Fibroblast of lung (primary cell): ENCODE measurements at regions not wholly inside any gene's neighbourhood (a gene's known extent, or its start where the extent isn't known, plus 50 kb on each side); places are given as distances from the start of the nearest gene placed in this dataset.
"Not testable (repeated sequence)": the region's sequence is repeated elsewhere in the genome, so short reads cannot be mapped to it uniquely, and the experiment has no call there.

ENCODE experiments used
- DNase-seq, 2 donors: peaks; one replicate each; pipeline versions ENCODE4 v3.0.0 to v3.0.0-alpha.2; 2010; ENCODE audit warnings: low read depth in 2 of 2
- H2AFZ ChIP-seq: 2 replicates; pipeline ENCODE4 v1.5.1; 2012; ENCODE audit warnings: low read length, control low read depth, inconsistent platforms
- H3K27ac ChIP-seq: 2 replicates; pipeline ENCODE4 v1.5.1; 2011; ENCODE audit warnings: low read length, control low read depth; ENCODE audit not compliant: insufficient read depth
- H3K27me3 ChIP-seq: 2 replicates; pipeline ENCODE4 v1.5.1; 2011; ENCODE audit warnings: mild to moderate bottlenecking, low read length; ENCODE audit not compliant: control insufficient read depth, insufficient read depth
- H3K36me3 ChIP-seq: 2 replicates; pipeline ENCODE4 v1.5.1; 2011; ENCODE audit warnings: low read length; ENCODE audit not compliant: control insufficient read depth, insufficient read depth
- H3K4me1 ChIP-seq: 2 replicates; pipeline ENCODE4 v1.5.1; 2011; ENCODE audit warnings: low read length; ENCODE audit not compliant: control insufficient read depth, insufficient read depth; ENCODE audit errors: extremely low read depth
- H3K4me2 ChIP-seq: 2 replicates; pipeline ENCODE4 v1.5.1; 2011; ENCODE audit warnings: low read length, control low read depth; ENCODE audit not compliant: insufficient read depth; ENCODE audit errors: extremely low read depth
- H3K4me3 ChIP-seq, 4 experiments: fragments of 200-600 bp in 1 of 4; sonication (generic) in 1 of 4; replicated peaks in 1 of 4; 2 replicates each; pipeline ENCODE4 v1.5.1; 2011 to 2016; ENCODE audit warnings: low read length in 4 of 4, low read depth in 3 of 4, mild to moderate bottlenecking in 3 of 4, control low read depth in 2 of 4, inconsistent platforms in 1 of 4, mixed read lengths in 1 of 4; ENCODE audit not compliant: insufficient read depth in 1 of 4; ENCODE audit errors: control extremely low read depth in 1 of 4
- H3K79me2 ChIP-seq: 2 replicates; pipeline ENCODE4 v1.5.1; 2012; ENCODE audit warnings: mild to moderate bottlenecking, low read length, inconsistent platforms; ENCODE audit not compliant: control insufficient read depth, insufficient read depth
- H3K9ac ChIP-seq: 2 replicates; pipeline ENCODE4 v1.5.1; 2011; ENCODE audit warnings: mild to moderate bottlenecking, low read length, control low read depth; ENCODE audit not compliant: insufficient read depth
- H3K9me3 ChIP-seq: 2 replicates; pipeline ENCODE4 v1.5.1; 2012; ENCODE audit warnings: low read depth, low read length; ENCODE audit not compliant: control insufficient read depth, insufficient read depth
- H4K20me1 ChIP-seq: 2 replicates; pipeline ENCODE4 v1.5.1; 2011; ENCODE audit warnings: low read length; ENCODE audit not compliant: control insufficient read depth, insufficient read depth; ENCODE audit errors: extremely low read depth
- CTCF ChIP-seq, 2 donors: IDR thresholded peaks in 1 of 2; conservative IDR thresholded peaks in 1 of 2; 1 replicate in 1 of 2; 2 replicates in 1 of 2; pipeline ENCODE4 v1.5.1; 2011 to 2012; ENCODE audit warnings: low read length in 2 of 2, control low read depth in 1 of 2, inconsistent platforms in 1 of 2, low read depth in 1 of 2, mild to moderate bottlenecking in 1 of 2
- EZH2 ChIP-seq: IDR thresholded peaks from 2 replicates; pipeline ENCODE4 v1.5.1; 2012; ENCODE audit warnings: low read length, control low read depth, mild to moderate bottlenecking; ENCODE audit errors: missing control alignments

- H3K27ac ChIP-seq, result no peak overlapping the region
- DNase-seq, result no peak
- TF ChIP-seq EZH2 (no peak), CTCF (conservative IDR thresholded peaks at IDR 0.05 in 1 of 2, IDR thresholded peaks at IDR 0.05 in 1 of 2; ENCODE audit: low read depth in 1 of 2, low read length in 2 of 2) (no peak)
- no peak overlapping the region for H3K9ac ChIP-seq
- H3K36me3 ChIP-seq, result no peaks in the 10 kb centered on the region
- H3K4me2 ChIP-seq, result no peak overlapping the region
- no peaks in the 10 kb centered on the region for H3K9me3 ChIP-seq
- H4K20me1 ChIP-seq, result no peaks in the 10 kb centered on the region
- H3K4me1 ChIP-seq, result no peaks in the 10 kb centered on the region
- H3K27me3 ChIP-seq, result no peaks in the 10 kb centered on the region
- no peak overlapping the region for H2AFZ ChIP-seq
- no peaks in the 10 kb centered on the region for H3K79me2 ChIP-seq
- no peak overlapping the region for H3K4me3 ChIP-seq
Observed at GRCh38 chr12:89059056-89059455, 293.2 kb downstream of the DUSP6 start.

- Histone ChIP-seq H3K79me2 (no peaks in the 10 kb centered on the region), H3K4me2 (no peak overlapping the region), H4K20me1 (no peaks in the 10 kb centered on the region), H3K9me3 (no peaks in the 10 kb centered on the region), H3K4me1 (no peaks in the 10 kb centered on the region), H3K36me3 (no peaks in the 10 kb centered on the region), H3K4me3 (no peak overlapping the region), H3K27me3 (no peaks in the 10 kb centered on the region), H3K9ac (no peak overlapping the region), H3K27ac (no peak overlapping the region), H2AFZ (no peak overlapping the region)
- DNase-seq, result no peak
- TF ChIP-seq CTCF (conservative IDR thresholded peaks at IDR 0.05 in 1 of 2, IDR thresholded peaks at IDR 0.05 in 1 of 2; ENCODE audit: low read depth in 1 of 2, low read length in 2 of 2), result no peak
- TF ChIP-seq EZH2, result no peak
Observed at GRCh38 chr12:89058402-89058801, 293.9 kb downstream of the DUSP6 start.

GRCh38 chr12:89053817-89054216 lies 298.5 kb downstream of the DUSP6 start:
- H3K9me3 ChIP-seq, H3K4me1 ChIP-seq, H3K27ac ChIP-seq, H4K20me1 ChIP-seq, DNase-seq, H3K79me2 ChIP-seq, H3K36me3 ChIP-seq, H2AFZ ChIP-seq, H3K9ac ChIP-seq, H3K4me3 ChIP-seq, H3K4me2 ChIP-seq, H3K27me3 ChIP-seq: not testable (repeated sequence)
